ENCODE measurements at regions not wholly inside any gene's neighbourhood (a gene's known extent, or its start where the extent isn't known, plus 50 kb on each side); places are given as distances from the start of the nearest gene placed in this dataset.
"Not testable (repeated sequence)": the region's sequence is repeated elsewhere in the genome, so short reads cannot be mapped to it uniquely, and the experiment has no call there.

DNA sequence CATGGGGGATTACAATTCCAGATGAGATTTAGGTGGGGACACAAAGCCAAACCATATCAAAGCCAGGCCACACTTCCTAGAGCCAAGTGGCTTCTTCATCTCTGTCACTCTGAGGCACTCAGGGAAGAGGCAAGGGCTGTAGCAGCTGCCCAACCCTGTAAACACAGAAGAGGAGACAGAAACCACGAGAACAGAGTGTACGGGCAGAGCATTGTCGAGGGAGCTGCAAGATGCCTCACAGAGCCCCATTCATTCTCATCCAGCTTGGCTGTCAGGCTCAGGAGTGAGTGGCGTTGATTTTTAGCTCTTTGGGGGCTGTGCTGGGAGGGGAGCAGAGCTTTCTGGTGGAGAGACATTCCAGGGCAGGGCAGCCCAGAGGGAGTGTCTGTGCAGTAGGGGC lies 117.2 kb upstream of the SALL1 start:
- no peak for DNase-seq

GRCh38 chr16:51267681-51268080 lies 116.6 kb upstream of the SALL1 start:
- no peak for DNase-seq

DNA sequence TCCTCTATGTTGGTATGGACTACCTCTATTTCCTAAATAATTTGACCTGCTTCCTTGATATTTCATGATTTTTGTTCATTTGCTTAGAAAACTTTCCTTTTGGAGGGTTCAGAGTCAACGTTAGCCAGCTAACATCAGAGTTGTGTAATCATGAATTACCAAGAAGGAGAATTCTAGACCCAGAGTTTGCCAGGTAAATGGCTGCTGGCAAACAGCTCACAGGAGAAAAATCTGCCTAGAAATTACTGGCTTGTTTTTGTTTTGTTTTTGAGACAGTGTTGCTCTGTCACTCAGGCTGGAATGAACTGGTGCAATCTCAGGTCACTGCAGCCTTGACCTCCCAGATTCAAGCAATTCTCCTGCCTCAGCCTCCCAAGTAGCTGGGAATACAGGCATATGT lies 111.4 kb upstream of the SALL1 start:
- no peak for DNase-seq

DNA sequence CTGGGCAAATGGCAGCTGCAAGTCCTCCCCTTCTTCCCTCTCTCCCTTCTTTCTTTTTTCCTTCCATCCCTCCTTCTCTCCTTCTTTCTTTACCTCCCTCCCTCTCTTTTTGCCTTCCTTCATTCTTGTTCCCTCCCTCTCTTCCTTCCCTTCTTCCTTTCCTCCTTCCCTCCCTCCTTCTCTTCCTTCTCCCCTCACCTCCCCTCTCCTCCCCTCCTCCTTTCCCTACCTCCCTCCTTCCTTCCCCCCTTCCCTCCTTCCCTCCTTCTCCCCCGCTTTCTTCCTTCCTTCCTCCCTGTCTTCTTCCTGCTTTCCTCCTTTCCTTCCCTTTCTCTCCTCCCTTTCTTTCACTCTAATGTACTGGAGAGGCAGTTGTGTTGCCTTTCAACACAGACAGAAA lies 110.8 kb upstream of the SALL1 start:
- no peak for DNase-seq

DNA sequence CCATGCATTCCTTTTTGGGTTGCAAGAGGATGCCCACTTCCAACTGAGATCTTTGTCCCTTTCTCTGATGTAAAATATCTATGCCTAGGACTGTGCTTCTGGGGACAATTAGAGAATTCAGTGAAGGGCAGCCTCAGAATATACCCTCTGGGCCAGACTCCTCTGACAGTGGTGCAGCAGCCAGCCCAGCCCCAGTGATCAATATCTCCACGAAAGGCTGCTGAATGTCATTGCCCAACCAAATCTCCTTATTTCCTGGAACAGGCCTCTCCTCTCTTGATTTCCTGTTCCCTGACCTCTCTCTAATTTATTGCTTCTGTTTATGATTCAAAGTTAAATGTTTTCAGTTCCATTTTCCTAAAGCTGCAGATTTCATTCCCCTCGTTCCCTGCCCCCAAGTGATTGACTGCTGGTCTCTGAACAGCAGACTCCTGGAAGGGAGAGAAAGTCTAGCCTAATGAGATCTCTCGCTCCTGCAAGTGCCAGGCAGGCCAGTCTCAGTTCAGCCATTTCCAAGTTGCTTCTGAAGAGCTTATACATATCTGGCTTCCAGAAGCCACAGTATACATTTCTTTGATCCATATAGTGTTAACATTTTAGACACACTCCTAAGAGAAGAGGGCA lies 104.4 kb upstream of the SALL1 start:
- no peak for DNase-seq

- DNase-seq = not testable (repeated sequence)
These were observed 103.3 kb upstream of the SALL1 start for GRCh38 chr16:51254390-51254789.

DNA sequence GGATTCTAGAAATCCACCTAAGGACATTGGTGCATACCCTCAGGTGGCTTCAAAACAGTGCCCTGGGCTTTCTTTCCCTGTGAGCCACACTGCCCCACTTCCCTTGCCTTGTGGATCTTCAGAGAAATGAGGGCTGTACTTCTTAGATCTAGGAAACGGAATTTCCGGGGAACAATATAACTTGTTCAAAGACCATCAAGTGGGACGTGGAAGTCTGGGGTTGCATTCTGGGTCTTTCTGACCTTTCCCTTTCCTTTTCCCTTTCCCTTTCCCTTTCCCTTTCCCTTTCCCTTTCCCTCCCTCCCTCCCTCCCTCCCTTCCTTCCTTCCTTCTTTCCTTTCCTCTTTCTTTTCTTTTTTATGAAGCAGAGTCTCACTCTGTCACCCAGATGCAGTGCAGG lies 97.1 kb upstream of the SALL1 start:
- no peak for DNase-seq

DNA sequence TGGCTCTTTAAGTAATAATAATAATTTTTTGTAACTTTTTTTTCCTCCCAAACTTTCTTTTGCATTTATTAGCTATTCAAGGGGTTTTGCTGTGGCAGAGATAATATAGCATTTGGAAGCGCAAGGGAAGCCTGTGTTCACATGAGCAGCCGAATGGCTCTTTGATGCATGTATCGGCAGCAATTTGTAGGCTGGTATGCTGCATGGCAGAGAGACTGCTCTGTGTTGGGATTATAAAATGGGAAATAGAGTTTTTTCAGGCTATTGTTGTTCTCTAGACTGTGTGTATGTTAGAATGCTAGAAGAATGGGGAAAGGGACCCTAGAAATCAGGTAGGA lies 94.6 kb upstream of the SALL1 start:
- no peak for DNase-seq

GRCh38 chr16:51244887-51245657 lies 94.0 kb upstream of the SALL1 start:
- DNase-seq = no peak

DNA sequence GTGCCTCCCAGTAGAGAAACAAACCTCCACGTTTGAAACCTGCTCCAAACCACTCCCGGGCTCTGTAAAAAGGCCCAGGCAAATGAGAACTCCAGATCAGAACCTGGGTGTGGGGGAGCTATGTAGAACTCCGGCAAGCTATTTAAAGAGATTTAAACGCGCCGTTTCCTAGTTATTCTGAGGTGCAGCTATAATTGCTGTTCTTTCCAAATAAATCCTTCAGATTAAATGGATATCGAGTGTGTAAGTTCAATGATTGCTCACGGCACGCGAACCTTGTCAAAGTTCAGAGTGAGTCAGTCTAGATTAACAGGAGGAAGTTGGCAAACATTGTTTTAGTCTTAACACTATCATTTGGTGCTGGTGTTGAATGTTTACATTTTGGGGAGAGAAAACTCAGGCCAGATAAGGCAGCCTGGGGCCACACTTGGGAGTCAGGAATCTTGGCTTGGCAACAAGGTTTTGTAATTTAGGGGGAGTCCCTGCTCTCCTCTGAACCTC lies 92.9 kb upstream of the SALL1 start:
- no peak for DNase-seq

DNA sequence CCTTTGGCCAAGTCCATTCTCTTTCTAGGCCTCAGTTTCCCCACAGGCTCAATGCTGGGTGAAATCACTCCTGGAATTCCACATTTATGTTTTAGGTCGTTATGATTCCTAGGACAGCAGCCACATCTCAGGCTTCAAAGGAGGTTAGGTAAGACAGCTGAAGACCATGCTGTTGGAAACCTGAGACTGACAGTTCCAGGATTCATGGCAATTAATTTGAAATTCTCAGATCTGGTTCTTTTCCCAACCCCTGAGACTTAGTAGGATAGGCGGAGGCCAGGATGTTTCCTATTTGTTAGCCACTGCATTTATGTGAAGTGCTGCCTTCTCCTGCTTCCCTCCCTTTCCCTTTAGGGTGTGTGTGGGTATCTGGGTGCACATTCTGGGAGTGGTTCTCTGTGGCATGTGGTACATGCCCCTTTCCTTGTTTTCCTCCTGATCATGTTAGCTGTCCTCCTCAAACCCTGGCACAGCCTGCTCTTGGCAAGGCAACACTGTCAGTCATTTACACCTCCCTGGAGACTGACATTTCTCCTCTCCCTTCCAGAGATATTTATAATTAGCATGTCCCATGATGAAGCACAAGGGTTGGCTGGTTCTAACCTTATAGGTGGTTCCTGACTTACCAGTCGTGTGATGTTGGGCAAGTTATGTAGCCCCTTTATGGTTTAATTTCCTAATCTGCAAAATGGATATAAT lies 91.4 kb upstream of the SALL1 start:
- no peak for DNase-seq

DNA sequence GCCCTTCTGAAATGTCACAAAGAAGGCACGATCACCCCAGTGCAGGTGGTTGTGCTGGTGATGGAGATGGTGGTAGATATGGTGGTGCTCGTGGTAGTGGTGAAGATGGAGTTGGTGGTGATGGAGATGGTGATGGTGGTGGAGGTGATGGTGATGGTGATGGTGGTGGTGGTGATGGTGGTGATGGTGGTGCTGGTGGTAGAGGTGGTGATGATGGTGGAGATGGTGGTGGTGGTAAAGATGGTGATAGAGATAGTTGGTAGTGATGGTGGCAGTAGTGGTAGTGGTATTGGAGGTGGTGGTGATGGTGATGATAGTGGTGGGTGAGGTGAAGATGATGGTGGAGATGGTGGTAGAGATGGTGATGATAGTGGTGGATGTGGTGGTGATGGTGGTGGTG lies 88.1 kb upstream of the SALL1 start:
- DNase-seq = no peak

DNA sequence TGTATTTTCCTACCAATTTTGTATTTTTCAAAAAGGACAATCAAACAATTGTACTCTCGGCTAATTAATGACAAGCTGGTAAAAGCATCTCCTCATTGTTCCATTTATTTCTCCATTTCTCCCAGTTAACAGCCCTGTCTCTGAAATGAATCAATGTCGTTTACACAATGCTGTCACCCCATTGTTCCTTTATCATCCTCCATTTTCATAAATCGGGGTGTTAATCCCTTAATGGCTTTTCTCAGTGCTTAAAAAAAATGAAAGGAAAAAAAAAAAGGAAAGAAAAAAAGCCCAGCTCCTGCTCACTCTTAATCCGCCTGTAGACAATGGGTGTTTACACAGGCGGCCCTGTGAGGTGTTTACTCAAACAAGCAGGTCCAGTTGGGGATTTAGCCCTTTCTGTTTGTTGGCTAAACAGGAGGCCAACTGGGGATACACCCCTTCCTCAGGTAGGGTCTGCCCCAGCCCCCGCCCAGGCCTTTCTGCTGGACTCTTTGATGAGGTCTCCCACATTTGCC lies 86.8 kb upstream of the SALL1 start:
- DNase-seq = no peak

- no peak for DNase-seq
These were observed 86.1 kb upstream of the SALL1 start for GRCh38 chr16:51237207-51237606.

DNA sequence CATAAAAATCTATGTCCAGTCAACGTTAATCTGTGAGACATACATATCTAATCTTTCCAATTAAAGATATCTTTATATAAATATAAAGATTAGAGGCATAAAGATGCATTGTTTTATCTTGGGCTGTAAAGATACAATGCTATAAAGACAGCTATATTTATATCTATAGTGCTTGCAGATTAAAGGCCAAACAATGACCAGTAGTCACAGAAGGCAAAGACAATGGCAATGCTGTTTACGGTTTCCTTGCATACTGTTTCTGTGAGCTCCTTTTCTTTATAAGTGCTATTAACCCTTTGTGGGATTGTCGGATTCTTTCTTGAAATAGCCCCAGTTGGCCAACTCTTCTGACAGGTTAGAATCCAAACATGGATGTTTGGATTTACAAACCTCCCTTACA lies 85.5 kb upstream of the SALL1 start:
- DNase-seq = no peak

- DNase-seq = no peak
These were observed 80.6 kb upstream of the SALL1 start for GRCh38 chr16:51231702-51232101.

- DNase-seq = not testable (repeated sequence)
These were observed 79.0 kb upstream of the SALL1 start for GRCh38 chr16:51230035-51230434.

- DNase-seq = no peak
These were observed 77.1 kb upstream of the SALL1 start for GRCh38 chr16:51228097-51228659.

DNA sequence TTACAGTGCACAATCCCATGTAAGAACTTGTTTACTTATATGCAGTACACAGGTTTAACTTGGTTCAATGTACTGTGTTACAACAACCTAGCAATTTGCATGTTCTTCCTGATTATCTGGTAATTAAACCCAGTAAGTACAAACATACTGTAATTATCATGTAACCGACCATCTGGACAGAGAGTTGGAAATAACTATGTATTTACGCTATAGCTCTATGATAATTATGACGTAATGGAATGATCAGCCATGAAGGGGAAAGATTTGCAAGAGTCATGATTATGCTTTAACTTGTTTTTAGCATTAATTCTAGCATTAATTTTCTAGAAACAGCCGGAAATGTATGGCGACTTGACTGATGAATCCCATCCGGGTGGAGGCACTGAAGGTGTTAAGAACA lies 74.8 kb upstream of the SALL1 start:
- DNase-seq = no peak

DNA sequence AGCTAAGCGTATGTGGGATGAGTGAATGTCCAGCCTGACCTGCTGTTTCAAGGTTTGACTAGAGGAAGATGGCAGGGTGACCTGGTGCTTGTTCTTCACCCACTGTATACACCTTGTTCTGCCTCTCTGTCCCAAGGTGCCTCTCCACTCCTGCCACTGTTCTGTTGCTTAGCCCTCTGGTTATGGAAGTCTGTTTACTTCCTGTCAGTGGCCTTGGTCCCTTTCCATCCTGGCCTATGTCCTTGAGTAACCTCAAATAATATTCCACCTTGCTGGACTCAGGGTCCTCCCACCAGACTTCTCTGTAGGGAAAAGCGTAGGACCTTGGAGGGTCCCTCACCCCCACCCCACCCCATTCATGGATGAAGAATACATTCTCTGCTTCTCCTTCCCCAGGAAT lies 73.2 kb upstream of the SALL1 start:
- DNase-seq = no peak

GRCh38 chr16:51222016-51222415 lies 70.9 kb upstream of the SALL1 start:
- no peak for DNase-seq

DNA sequence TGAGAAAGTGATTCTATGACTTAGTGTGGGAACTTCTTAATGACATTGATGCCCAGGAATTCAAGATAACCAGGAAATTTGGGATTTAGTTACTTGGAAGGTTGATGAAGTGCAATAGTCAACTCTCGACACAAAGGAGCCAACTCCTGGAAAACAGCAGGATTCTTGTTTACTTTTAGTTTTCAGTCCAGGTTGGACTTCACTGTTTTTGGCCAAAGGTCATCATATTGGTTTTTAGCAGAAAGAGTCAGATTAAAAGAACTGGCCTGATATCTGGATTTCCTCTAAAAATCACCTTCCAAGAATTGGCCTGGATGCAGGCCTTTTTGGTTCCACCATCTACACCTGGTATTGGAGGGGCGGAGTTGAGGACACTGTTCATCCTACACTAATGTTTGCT lies 60.1 kb upstream of the SALL1 start:
- DNase-seq = no peak

GRCh38 chr16:51210087-51210486 lies 59.0 kb upstream of the SALL1 start:
- DNase-seq = no peak

GRCh38 chr16:51201604-51202003 lies 50.5 kb upstream of the SALL1 start:
- DNase-seq = peak; percentile 4
